ENCODE measurements at regions not wholly inside any gene's neighbourhood (a gene's known extent, or its start where the extent isn't known, plus 50 kb on each side); places are given as distances from the start of the nearest gene placed in this dataset.

- TF ChIP-seq CTCF (IDR thresholded peaks at IDR 0.05; ENCODE audit: insufficient read depth, low read length, poor library complexity, severe bottlenecking), result no peak
- TF ChIP-seq EZH2phosphoT487 (conservative IDR thresholded peaks at IDR 0.05; ENCODE audit: low read length), result no peak
Measured at GRCh38 chr2:216974321-216975302, 114.7 kb upstream of the TNP1 start.

Measured in SU-DHL-6 (cell line).